NB4 (cell line): ENCODE measurements at regions not wholly inside any gene's neighbourhood (a gene's known extent, or its start where the extent isn't known, plus 50 kb on each side); places are given as distances from the start of the nearest gene placed in this dataset.

Experiments
- DNase-seq: peaks from one replicate; pipeline ENCODE4 v3.0.0; 2010; ENCODE audit warnings: low read depth
- H3K4me3 ChIP-seq: one replicate; pipeline ENCODE4 v1.5.1; 2011; ENCODE audit warnings: mild to moderate bottlenecking, low read depth, low read length, moderate library complexity
- CTCF ChIP-seq: IDR thresholded peaks from one replicate; pipeline ENCODE4 v1.5.1; 2012; ENCODE audit warnings: low read depth, low read length
- MYC ChIP-seq: IDR thresholded peaks from 2 replicates; pipeline ENCODE4 v1.6.1; 2011; ENCODE audit warnings: low read depth, low read length
- POLR2A ChIP-seq: IDR thresholded peaks from 2 replicates; pipeline ENCODE4 v1.6.1; 2011; ENCODE audit warnings: mild to moderate bottlenecking; ENCODE audit not compliant: insufficient read length; ENCODE audit errors: extremely low read depth
- TF ChIP-seq, protein P1 (sequence below): IDR thresholded peaks from 2 replicates; pipeline ENCODE4 v1.6.1; 2011; ENCODE audit warnings: low read depth, low read length

DNA sequence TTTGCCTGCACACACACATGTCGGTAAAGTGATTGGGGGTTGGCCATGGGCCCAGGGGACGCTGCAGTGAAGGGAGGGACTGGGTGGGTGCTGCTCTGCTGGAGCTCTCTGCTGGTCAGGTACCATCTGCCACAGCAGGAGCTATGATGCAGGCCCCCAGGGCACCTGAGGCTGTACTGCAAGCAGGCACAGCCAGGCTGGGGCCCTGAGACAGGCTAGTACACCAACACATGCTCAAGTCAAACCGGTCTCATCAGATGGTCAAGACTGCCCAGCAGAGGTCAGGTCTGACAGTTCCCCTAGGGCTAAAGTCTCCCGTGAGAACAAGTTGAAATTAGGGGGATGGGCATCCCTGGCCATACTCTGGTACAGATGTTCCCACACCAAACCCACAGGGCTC is 118.3 kb upstream of the THSD7A start:
- no peak for DNase-seq
- no peak for TF ChIP-seq CTCF
- TF ChIP-seq MYC = no peak
- TF ChIP-seq POLR2A = no peak
- TF ChIP-seq, protein P1, sequence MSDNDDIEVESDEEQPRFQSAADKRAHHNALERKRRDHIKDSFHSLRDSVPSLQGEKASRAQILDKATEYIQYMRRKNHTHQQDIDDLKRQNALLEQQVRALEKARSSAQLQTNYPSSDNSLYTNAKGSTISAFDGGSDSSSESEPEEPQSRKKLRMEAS = no peak
- no peak overlapping the region for H3K4me3 ChIP-seq

GRCh38 chr7:11950942-11951341 is 118.9 kb upstream of the THSD7A start:
- TF ChIP-seq POLR2A = no peak
- TF ChIP-seq, protein P1 = no peak
- TF ChIP-seq CTCF = no peak
- TF ChIP-seq MYC = no peak

DNA sequence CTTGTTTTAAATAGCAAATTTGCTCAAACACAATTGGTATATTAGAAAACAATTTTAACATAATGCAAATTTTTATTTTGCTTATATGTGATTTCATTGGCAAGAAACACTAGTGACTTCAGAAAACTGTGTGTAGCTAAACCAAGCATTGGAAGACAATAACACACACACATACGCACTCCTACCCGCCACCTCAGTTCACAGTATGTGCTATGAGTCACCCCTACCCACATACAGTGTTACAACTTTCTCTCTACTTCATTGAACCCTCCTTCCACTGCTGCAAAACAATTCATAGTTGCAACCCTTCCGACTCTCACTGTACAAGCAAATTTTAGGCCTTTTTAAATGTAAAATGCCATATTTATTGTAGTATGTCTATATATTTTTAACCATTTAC is 119.9 kb upstream of the THSD7A start:
- H3K4me3 ChIP-seq = no peak overlapping the region
- peak; percentile 21 for DNase-seq
- TF ChIP-seq POLR2A (no peak), MYC (no peak), CTCF (no peak)
- TF ChIP-seq, protein P1 = no peak

More at GRCh38 chr7:11950942-11951341, 118.9 kb upstream of the THSD7A start:
- DNase-seq = no peak
- H3K4me3 ChIP-seq = no peak overlapping the region

DNA sequence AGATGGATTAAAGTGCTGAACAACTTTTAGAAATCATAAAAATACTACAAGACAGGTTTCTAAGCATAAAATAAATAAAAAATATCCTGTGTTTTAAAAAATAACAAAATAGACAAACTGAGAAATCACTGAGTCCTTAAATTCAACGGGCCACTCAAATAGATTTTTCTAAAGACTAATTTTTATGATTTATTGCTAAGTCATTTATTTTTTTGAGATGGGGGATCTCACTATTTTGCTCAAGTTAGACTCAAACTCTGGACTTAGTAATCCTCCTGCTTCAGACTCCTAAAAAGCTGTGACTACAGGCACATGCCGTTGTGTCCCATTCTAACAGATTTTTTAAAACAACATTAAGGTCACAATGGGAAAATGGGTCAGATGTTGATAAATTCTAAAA is 121.0 kb upstream of the THSD7A start:
- H3K4me3 ChIP-seq = no peak overlapping the region

GRCh38 chr7:11956991-11957390 is 125.0 kb upstream of the THSD7A start:
- H3K4me3 ChIP-seq = no peak overlapping the region
- no peak for DNase-seq
- TF ChIP-seq POLR2A (no peak), CTCF (no peak), MYC (no peak)
- TF ChIP-seq, protein P1 = no peak

More for the DNA sequence above, 121.0 kb upstream of the THSD7A start:
- no peak for DNase-seq
- TF ChIP-seq, protein P1 = no peak
- no peak for TF ChIP-seq POLR2A
- TF ChIP-seq CTCF = no peak
- no peak for TF ChIP-seq MYC
